GM21529 (cell line): ENCODE measurements at regions not wholly inside any gene's neighbourhood (a gene's known extent, or its start where the extent isn't known, plus 50 kb on each side); places are given as distances from the start of the nearest gene placed in this dataset.
"Not testable (repeated sequence)": the region's sequence is repeated elsewhere in the genome, so short reads cannot be mapped to it uniquely, and the experiment has no call there.

ENCODE experiments used
- ATAC-seq: cut with Tn5 transposase; IDR thresholded peaks from one replicate; pipeline ENCODE4 v1.9.1; 2021; ENCODE audit not compliant: unreplicated experiment

- ATAC-seq: no peak
Measured at GRCh38 chr15:68482246-68482645, 50.3 kb upstream of the ITGA11 start.

GRCh38 chr15:68483165-68483564 lies 51.2 kb upstream of the ITGA11 start:
- no peak for ATAC-seq

GRCh38 chr15:68484220-68484619 lies 52.3 kb upstream of the ITGA11 start:
- ATAC-seq: no peak

- no peak for ATAC-seq
Measured at GRCh38 chr15:68484696-68485400, 52.9 kb upstream of the ITGA11 start.

- no peak for ATAC-seq
Measured at GRCh38 chr15:68485721-68486360, 53.9 kb upstream of the ITGA11 start.

GRCh38 chr15:68487087-68487843 lies 55.3 kb upstream of the ITGA11 start:
- ATAC-seq: no peak

GRCh38 chr15:68488290-68488689 lies 56.3 kb upstream of the ITGA11 start:
- no peak for ATAC-seq

GRCh38 chr15:68488966-68489365 lies 57.0 kb upstream of the ITGA11 start:
- ATAC-seq: no peak

- ATAC-seq: no peak
Measured at GRCh38 chr15:68489421-68489820, 57.5 kb upstream of the ITGA11 start.

GRCh38 chr15:68491415-68492106 lies 59.6 kb upstream of the ITGA11 start:
- ATAC-seq: no peak

- ATAC-seq: no peak
Measured at GRCh38 chr15:68492855-68493254, 60.9 kb upstream of the ITGA11 start.

- ATAC-seq: no peak
Measured at GRCh38 chr15:68493629-68494028, 61.7 kb upstream of the ITGA11 start.

GRCh38 chr15:68494573-68495110 lies 62.7 kb upstream of the ITGA11 start:
- no peak for ATAC-seq

GRCh38 chr15:68495221-68495950 lies 63.4 kb upstream of the ITGA11 start:
- ATAC-seq: no peak

- no peak for ATAC-seq
Measured at GRCh38 chr15:68495981-68496705, 64.2 kb upstream of the ITGA11 start.

GRCh38 chr15:68496751-68497150 lies 64.8 kb upstream of the ITGA11 start:
- ATAC-seq: not testable (repeated sequence)

- no peak for ATAC-seq
Measured at GRCh38 chr15:68497206-68497910, 65.4 kb upstream of the ITGA11 start.

- no peak for ATAC-seq
Measured at GRCh38 chr15:68498076-68498475, 66.1 kb upstream of the ITGA11 start.

GRCh38 chr15:68499620-68500312 lies 67.8 kb upstream of the ITGA11 start:
- ATAC-seq: no peak
